ENCODE measurements at regions not wholly inside any gene's neighbourhood (a gene's known extent, or its start where the extent isn't known, plus 50 kb on each side); places are given as distances from the start of the nearest gene placed in this dataset.

GRCh38 chr22:34129691-34130486, 209.6 kb upstream of the LARGE1 start:
- no peak for TF ChIP-seq POLR2A (IDR thresholded peaks at IDR 0.05; ENCODE audit: low read depth, low read length)
- no peak for TF ChIP-seq POLR2AphosphoS5 (IDR thresholded peaks at IDR 0.05; ENCODE audit: low read depth, low read length)

Measured in GM12892 (cell line).